ENCODE measurements at regions not wholly inside any gene's neighbourhood (a gene's known extent, or its start where the extent isn't known, plus 50 kb on each side); places are given as distances from the start of the nearest gene placed in this dataset.

GRCh38 chr5:74514888-74515551, 125.5 kb downstream of the ENC1 start:
- TF ChIP-seq CTCF (IDR thresholded peaks at IDR 0.05): no peak

- no peak for TF ChIP-seq CTCF (IDR thresholded peaks at IDR 0.05)
Observed at GRCh38 chr5:74510476-74511075, 130.0 kb downstream of the ENC1 start.

- TF ChIP-seq CTCF (IDR thresholded peaks at IDR 0.05): no peak
Observed at GRCh38 chr5:74507370-74508005, 133.0 kb downstream of the ENC1 start.

GRCh38 chr5:74506119-74506518, 134.4 kb downstream of the ENC1 start:
- TF ChIP-seq CTCF (IDR thresholded peaks at IDR 0.05): no peak

- no peak for TF ChIP-seq CTCF (IDR thresholded peaks at IDR 0.05)
Observed at GRCh38 chr5:74504463-74504862, 136.1 kb downstream of the ENC1 start.

- no peak for TF ChIP-seq CTCF (IDR thresholded peaks at IDR 0.05)
Observed at GRCh38 chr5:74502479-74502950, 138.0 kb downstream of the ENC1 start.

GRCh38 chr5:74501674-74502478, 138.7 kb downstream of the ENC1 start:
- TF ChIP-seq CTCF (IDR thresholded peaks at IDR 0.05): no peak

All from LNCAP (cell line).